ENCODE measurements at regions not wholly inside any gene's neighbourhood (a gene's known extent, or its start where the extent isn't known, plus 50 kb on each side); places are given as distances from the start of the nearest gene placed in this dataset.

- TF ChIP-seq CTCF (IDR thresholded peaks at IDR 0.05) (no peak), POLR2A (IDR thresholded peaks at IDR 0.05) (no peak)
Observed at GRCh38 chr12:113658006-113658655, 186.5 kb upstream of the LHX5 start.
